IMR-90 (cell line): ENCODE measurements at regions not wholly inside any gene's neighbourhood (a gene's known extent, or its start where the extent isn't known, plus 50 kb on each side); places are given as distances from the start of the nearest gene placed in this dataset.

Experiments
- ATAC-seq: fragments of 200-7000 bp; cut with Tn5 transposase; 2 replicates; pipeline ENCODE4 v1.9.1; 2020; ENCODE audit warnings: low read depth, mild to moderate bottlenecking, moderate library complexity
- BruUV-seq: library from RNA; stranded (reverse); fragments of 400-500 nt; replicated peaks from 2 replicates; lab custom pipeline; 2021; lab: Mats Ljungman, UMichigan
- CTCF ChIA-PET: fragments of 300-600 bp; formaldehyde crosslinking; extraction: SDS; loops from one replicate; lab custom pipeline; 2021; ENCODE audit warnings: antibody characterized with exemption; lab: Yijun Ruan, JAX
- POLR2A ChIA-PET: fragments of 300-600 bp; sonication (Branson Sonifier 250); formaldehyde crosslinking; loops from one replicate; lab custom pipeline; 2022; ENCODE audit warnings: antibody characterized with exemption; ENCODE audit not compliant: unreplicated experiment; lab: Charles Lee
- DNase-seq: peaks from one replicate; pipeline ENCODE4 v3.0.0; 2013
- H2AFZ ChIP-seq: replicated peaks from 2 replicates; pipeline ENCODE3; 2013; ENCODE audit warnings: low read length, mild to moderate bottlenecking; ENCODE audit not compliant: poor library complexity
- H2AK5ac ChIP-seq: 2 replicates; pipeline ENCODE4 v1.6.1; 2013; ENCODE audit warnings: low read depth, low read length, inconsistent platforms
- H2AK9ac ChIP-seq: replicated peaks from 2 replicates; pipeline ENCODE3; 2013; ENCODE audit warnings: mild to moderate bottlenecking, low read depth, low read length, moderate library complexity; ENCODE audit not compliant: poor library complexity
- H2BK120ac ChIP-seq: 2 replicates; pipeline ENCODE4 v1.6.1; 2013; ENCODE audit warnings: low read depth, low read length, inconsistent platforms
- H2BK15ac ChIP-seq: 3 replicates; pipeline ENCODE4 v1.6.1; 2013; ENCODE audit warnings: low read depth, low read length, inconsistent platforms
- H2BK20ac ChIP-seq: 2 replicates; pipeline ENCODE4 v1.6.1; 2013; ENCODE audit warnings: low read depth, mild to moderate bottlenecking, inconsistent platforms, low read length, moderate library complexity
- H2BK5ac ChIP-seq: 2 replicates; pipeline ENCODE4 v1.6.1; 2013; ENCODE audit warnings: mild to moderate bottlenecking, low read depth, low read length, inconsistent platforms; ENCODE audit not compliant: poor library complexity, severe bottlenecking
- H3K14ac ChIP-seq: replicated peaks from 2 replicates; pipeline ENCODE4 v1.6.1; 2013; ENCODE audit warnings: low read depth, low read length, inconsistent platforms
- H3K18ac ChIP-seq: 2 replicates; pipeline ENCODE4 v1.6.1; 2013; ENCODE audit warnings: low read depth, low read length, control low read depth
- H3K23ac ChIP-seq: 2 replicates; pipeline ENCODE4 v1.6.1; 2013; ENCODE audit warnings: low read depth, low read length, inconsistent platforms
- H3K27ac ChIP-seq: 2 replicates; pipeline ENCODE4 v1.5.1; 2013; ENCODE audit warnings: mild to moderate bottlenecking, control low read depth, low read length; ENCODE audit not compliant: insufficient read depth
- H3K27me3 ChIP-seq: 2 replicates; pipeline ENCODE4 v1.6.1; 2013; ENCODE audit warnings: low read length; ENCODE audit not compliant: control insufficient read depth, insufficient read depth
- H3K36me3 ChIP-seq: 2 replicates; pipeline ENCODE4 v1.6.1; 2013; ENCODE audit warnings: low read length, mixed read lengths; ENCODE audit not compliant: control insufficient read depth, insufficient read depth
- H3K4ac ChIP-seq: 2 replicates; pipeline ENCODE4 v1.6.1; 2013; ENCODE audit warnings: low read depth, low read length, inconsistent platforms
- H3K4me1 ChIP-seq: 2 replicates; pipeline ENCODE4 v1.6.1; 2013; ENCODE audit warnings: low read length, mixed read lengths; ENCODE audit not compliant: control insufficient read depth, insufficient read depth
- H3K4me2 ChIP-seq: 2 replicates; pipeline ENCODE4 v1.6.1; 2013; ENCODE audit warnings: low read depth, mild to moderate bottlenecking, control low read depth, low read length, moderate library complexity
- H3K4me3 ChIP-seq: 2 replicates; pipeline ENCODE4 v1.5.1; 2013; ENCODE audit warnings: low read depth, mild to moderate bottlenecking, control low read depth, low read length, moderate library complexity; ENCODE audit not compliant: insufficient read depth
- H3K56ac ChIP-seq: 2 replicates; pipeline ENCODE4 v1.6.1; 2013; ENCODE audit warnings: low read length, inconsistent platforms; ENCODE audit not compliant: insufficient read depth; ENCODE audit errors: extremely low read depth
- H3K79me1 ChIP-seq, 2 experiments: 2 replicates each; pipeline ENCODE4 v1.6.1; 2013; ENCODE audit warnings: low read length in 2 of 2, inconsistent platforms in 1 of 2, low read depth in 1 of 2
- H3K9ac ChIP-seq: 2 replicates; pipeline ENCODE4 v1.6.1; 2013; ENCODE audit warnings: low read depth, low read length, control low read depth
- H3K9me1 ChIP-seq: 2 replicates; pipeline ENCODE4 v1.6.1; 2013; ENCODE audit warnings: low read length, inconsistent platforms; ENCODE audit not compliant: insufficient read depth
- H3K9me3 ChIP-seq: 2 replicates; pipeline ENCODE4 v1.6.1; 2013; ENCODE audit warnings: low read length; ENCODE audit not compliant: control insufficient read depth, insufficient read depth
- H4K20me1 ChIP-seq: 2 replicates; pipeline ENCODE4 v1.6.1; 2013; ENCODE audit warnings: low read length, inconsistent platforms; ENCODE audit not compliant: insufficient read depth
- H4K5ac ChIP-seq: 2 replicates; pipeline ENCODE4 v1.6.1; 2013; ENCODE audit warnings: mild to moderate bottlenecking, low read depth, low read length, control low read depth
- H4K8ac ChIP-seq, 2 experiments: 2 replicates each; pipeline ENCODE4 v1.6.1; 2013; ENCODE audit warnings: low read depth in 2 of 2, low read length in 2 of 2, control low read depth in 1 of 2, inconsistent platforms in 1 of 2
- H4K91ac ChIP-seq: 2 replicates; pipeline ENCODE4 v1.6.1; 2013; ENCODE audit warnings: low read depth, low read length, inconsistent platforms; ENCODE audit not compliant: insufficient read depth
- BHLHE40 ChIP-seq: fragments of 150-350 bp; IDR thresholded peaks from 2 replicates; pipeline ENCODE4 v1.6.1; 2016; ENCODE audit warnings: mild to moderate bottlenecking, low read depth, low read length
- MAFK ChIP-seq: IDR thresholded peaks from 2 replicates; pipeline ENCODE4 v1.6.1; 2012; ENCODE audit warnings: low read depth, low read length, improper control_type of control experiment
- MXI1 ChIP-seq: IDR thresholded peaks from 2 replicates; pipeline ENCODE4 v1.6.1; 2012; ENCODE audit warnings: low read depth, mild to moderate bottlenecking, low read length, moderate library complexity, borderline replicate concordance
- POLR2A ChIP-seq: IDR thresholded peaks from 2 replicates; pipeline ENCODE4 v1.6.1; 2012; ENCODE audit warnings: mild to moderate bottlenecking, low read depth, low read length
- RAD21 ChIP-seq: IDR thresholded peaks from 2 replicates; pipeline ENCODE4 v1.6.1; 2012; ENCODE audit warnings: low read length, improper control_type of control experiment
- RCOR1 ChIP-seq: IDR thresholded peaks from 2 replicates; pipeline ENCODE4 v1.6.1; 2012; ENCODE audit warnings: mild to moderate bottlenecking, low read length, improper control_type of control experiment; ENCODE audit not compliant: insufficient replicate concordance
- USF2 ChIP-seq: fragments of 150-350 bp; IDR thresholded peaks from 2 replicates; pipeline ENCODE4 v1.6.1; 2017; ENCODE audit warnings: mild to moderate bottlenecking, antibody characterized with exemption, low read length, low read depth
- WGBS, 2 experiments: methylation state at CpG; one replicate each; pipeline versions ENCODE4 v1.1.5 to v1.1.7; 2013; ENCODE audit warnings: missing lambda C conversion rate in 2 of 2; ENCODE audit not compliant: insufficient read length in 1 of 2; ENCODE audit errors: extremely low coverage in 2 of 2; 5-methylcytosine and 5-hydroxymethylcytosine counted together
- dilution Hi-C: fragments of 300-500 bp; cut with HindIII; formaldehyde crosslinking; loops from one replicate; pipeline ENCODE4 v1.14.3; 2018; ENCODE audit warnings: low sequenced_read_pairs; ENCODE audit not compliant: unreplicated experiment
- in situ Hi-C: fragments of 300-500 bp; cut with MboI; formaldehyde crosslinking; loops from 3 replicates; pipeline ENCODE4 v1.14.3; 2019; ENCODE audit warnings: low sequenced_read_pairs, inconsistent platforms, mixed read lengths
- intact Hi-C: fragments of 100-400 bp; cut with micrococcal nuclease; formaldehyde crosslinking; loops from 2 replicates; pipeline ENCODE4 v1.10.0; 2022
- TF ChIP-seq, protein P1 (sequence below): fragments of 150-350 bp; IDR thresholded peaks from 2 replicates; pipeline ENCODE4 v1.6.1; 2016; ENCODE audit warnings: low read depth, mild to moderate bottlenecking, low read length, moderate library complexity, borderline replicate concordance

DNA sequence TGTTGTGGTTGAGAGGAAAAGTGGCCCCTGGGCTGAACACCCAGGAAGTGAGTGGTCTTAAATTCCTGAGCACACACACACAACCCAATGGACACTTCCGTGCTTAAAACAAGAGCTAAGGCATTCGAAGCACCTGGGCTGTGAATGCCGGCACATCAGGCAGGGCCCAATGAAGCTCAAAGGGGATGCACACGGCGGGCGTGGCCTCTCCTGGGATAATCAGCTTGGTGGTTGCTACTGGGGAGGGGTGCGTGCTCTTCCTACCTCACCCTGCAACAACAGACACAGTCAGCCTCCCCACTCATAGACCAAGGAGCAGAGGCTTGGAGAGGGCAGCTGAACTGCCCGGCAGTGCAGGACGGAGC is 115.0 kb upstream of the TCERG1L start:
- H2BK120ac ChIP-seq, result no peak overlapping the region
- H4K20me1 ChIP-seq, result no peaks in the 10 kb centered on the region
- H3K4me3 ChIP-seq, result no peak overlapping the region
- no peaks in the 10 kb centered on the region for H3K36me3 ChIP-seq
- no TSS peak for BruUV-seq
- intact Hi-C loops (no loop called here), in situ Hi-C loops (no loop called here), dilution Hi-C loops (no loop called here)
- no peak overlapping the region for H2AK9ac ChIP-seq
- H2BK5ac ChIP-seq, result no peak overlapping the region
- H4K91ac ChIP-seq, result no peak overlapping the region
- H3K56ac ChIP-seq, result no peak overlapping the region
- no peaks in the 10 kb centered on the region for H3K79me1 ChIP-seq
- no peak overlapping the region for H2AK5ac ChIP-seq
- H3K14ac ChIP-seq, result no peak overlapping the region
- H3K27me3 ChIP-seq, result no peaks in the 10 kb centered on the region
- no peak overlapping the region for H4K8ac ChIP-seq
- H3K4me1 ChIP-seq, result no peaks in the 10 kb centered on the region
- ChIA-PET POLR2A (no interaction called here), CTCF (no interaction called here)
- H3K9me1 ChIP-seq, result no peaks in the 10 kb centered on the region
- no peak overlapping the region for H3K4me2 ChIP-seq
- H3K27ac ChIP-seq, result no peak overlapping the region
- TF ChIP-seq, protein P1, sequence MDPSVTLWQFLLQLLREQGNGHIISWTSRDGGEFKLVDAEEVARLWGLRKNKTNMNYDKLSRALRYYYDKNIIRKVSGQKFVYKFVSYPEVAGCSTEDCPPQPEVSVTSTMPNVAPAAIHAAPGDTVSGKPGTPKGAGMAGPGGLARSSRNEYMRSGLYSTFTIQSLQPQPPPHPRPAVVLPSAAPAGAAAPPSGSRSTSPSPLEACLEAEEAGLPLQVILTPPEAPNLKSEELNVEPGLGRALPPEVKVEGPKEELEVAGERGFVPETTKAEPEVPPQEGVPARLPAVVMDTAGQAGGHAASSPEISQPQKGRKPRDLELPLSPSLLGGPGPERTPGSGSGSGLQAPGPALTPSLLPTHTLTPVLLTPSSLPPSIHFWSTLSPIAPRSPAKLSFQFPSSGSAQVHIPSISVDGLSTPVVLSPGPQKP, result no peak
- no peak for TF ChIP-seq POLR2A
- TF ChIP-seq MAFK, result no peak
- no peak for TF ChIP-seq BHLHE40
- no peak for TF ChIP-seq RAD21
- TF ChIP-seq RCOR1, result no peak
- TF ChIP-seq MXI1, result no peak
- no peak for TF ChIP-seq USF2
- no peak overlapping the region for H3K9ac ChIP-seq
- no peak overlapping the region for H4K5ac ChIP-seq
- no peak overlapping the region for H2BK20ac ChIP-seq
- no peak overlapping the region for H2BK15ac ChIP-seq
- DNase-seq (no peak), ATAC-seq (no peak)
- H3K9me3 ChIP-seq, result peaks cover 61% of the 10 kb centered on the region
- H3K23ac ChIP-seq, result no peak overlapping the region
- H3K18ac ChIP-seq, result no peak overlapping the region
- no CpG with 5 or more reads among the region's 9 CpGs for WGBS, 2 experiments
- no peak overlapping the region for H3K4ac ChIP-seq
- H2AFZ ChIP-seq, result no peak overlapping the region
